ENCODE measurements at regions not wholly inside any gene's neighbourhood (a gene's known extent, or its start where the extent isn't known, plus 50 kb on each side); places are given as distances from the start of the nearest gene placed in this dataset.

- TF ChIP-seq EZH2 (IDR thresholded peaks at IDR 0.05; ENCODE audit: low read depth, low read length, severe bottlenecking) (no peak), SIX5 (IDR thresholded peaks at IDR 0.05; ENCODE audit: low read depth, low read length) (no peak), POU5F1 (IDR thresholded peaks at IDR 0.05; ENCODE audit: low read depth, low read length) (no peak), SP2 (IDR thresholded peaks at IDR 0.05; ENCODE audit: low read length) (no peak), TAF1 (IDR thresholded peaks at IDR 0.05; ENCODE audit: low read depth, low read length) (no peak), KDM4A (IDR thresholded peaks at IDR 0.05; ENCODE audit: low read depth, low read length, severe bottlenecking) (no peak), BACH1 (IDR thresholded peaks at IDR 0.05; ENCODE audit: low read length) (no peak)
- no peaks in the 10 kb centered on the region for H3K4me1 ChIP-seq (replicated peaks in 1 of 4; ENCODE audit: control insufficient read depth in 3 of 4, insufficient read depth in 4 of 4, low read length in 3 of 4)
- no peak overlapping the region for H2BK5ac ChIP-seq (ENCODE audit: low read depth, low read length)
- no peaks in the 10 kb centered on the region for H4K20me1 ChIP-seq (replicated peaks in 1 of 2; ENCODE audit: control insufficient read depth in 1 of 2, insufficient read depth in 2 of 2, low read length in 2 of 2)
- DNase-seq (ENCODE audit: low read depth in 1 of 2, low spot score in 2 of 2), result no peak
- no peak overlapping the region for H2BK20ac ChIP-seq (ENCODE audit: low read length)
- no peak overlapping the region for H2BK12ac ChIP-seq (ENCODE audit: low read depth, low read length)
- H3K36me3 ChIP-seq (ENCODE audit: control insufficient read depth in 2 of 4, insufficient read depth in 4 of 4, low read length in 3 of 4), result no peaks in the 10 kb centered on the region
- ChIA-PET POLR2A (ENCODE audit: partially characterized antibody) (no interaction called here), CTCF (ENCODE audit: partially characterized antibody) (interaction anchor here (1.1 to 1.9 kb wide), 3 partner anchors 36 to 65 kb away, joined by 3 to 5 read pairs (median 3); no protein-coding TSS in a partner anchor)
- H3K18ac ChIP-seq (ENCODE audit: extremely low read depth, low read length), result no peak overlapping the region
- H3K4me2 ChIP-seq (ENCODE audit: insufficient read depth in 1 of 2, low read depth in 2 of 2, low read length in 2 of 2), result no peak overlapping the region
- H3K79me1 ChIP-seq (ENCODE audit: low read depth, low read length), result no peaks in the 10 kb centered on the region
- no peak overlapping the region for H4K8ac ChIP-seq (ENCODE audit: extremely low read depth, insufficient read depth, low read length)
- H3K4ac ChIP-seq (replicated peaks; ENCODE audit: insufficient read length, low read depth, low read length), result no peak overlapping the region
- no peak overlapping the region for H2BK120ac ChIP-seq (replicated peaks; ENCODE audit: low read depth, low read length)
- no peaks in the 10 kb centered on the region for H3K79me2 ChIP-seq (ENCODE audit: control insufficient read depth in 1 of 2, insufficient read depth in 2 of 2, low read length in 2 of 2)
- FAIRE-seq, result no peak
- H3K4me3 ChIP-seq (ENCODE audit: extremely low read depth in 1 of 4, insufficient read depth in 2 of 4, low read depth in 3 of 4, low read length in 4 of 4), result no peak overlapping the region
- no peaks in the 10 kb centered on the region for H3K23me2 ChIP-seq (ENCODE audit: low read depth, low read length)
- no peak overlapping the region for H3K27ac ChIP-seq (ENCODE audit: low read depth, low read length)
- H2AFZ ChIP-seq (ENCODE audit: low read length), result no peak overlapping the region
- no peaks in the 10 kb centered on the region for H3K9me3 ChIP-seq (ENCODE audit: insufficient read depth in 2 of 2, low read depth in 1 of 2, low read length in 1 of 2)
- no peak overlapping the region for H3K23ac ChIP-seq (ENCODE audit: insufficient read length)
- no peak overlapping the region for H3K14ac ChIP-seq (ENCODE audit: insufficient read length)
- H3K9ac ChIP-seq (replicated peaks in 1 of 4; ENCODE audit: extremely low read depth in 1 of 4, low read depth in 3 of 4, low read length in 3 of 4), result no peak overlapping the region
- no peak overlapping the region for H4K91ac ChIP-seq (replicated peaks; ENCODE audit: insufficient read length, low read length)
- H2AK5ac ChIP-seq (ENCODE audit: low read depth, low read length), result no peak overlapping the region
- H3K27me3 ChIP-seq (replicated peaks in 1 of 4; ENCODE audit: control insufficient read depth in 3 of 4, extremely low read depth in 1 of 4, insufficient read depth in 3 of 4, low read length in 3 of 4), result peaks cover 0 to 1% (median 0%) of the 10 kb centered on the region in 4 experiments; a peak in 1 of 7 replicates
- H4K5ac ChIP-seq (ENCODE audit: insufficient read length, low read depth, low read length), result no peak overlapping the region
- no peak overlapping the region for H2BK15ac ChIP-seq (ENCODE audit: low read length)
- no peak overlapping the region for H3K56ac ChIP-seq (replicated peaks; ENCODE audit: insufficient read length, low read depth, low read length)
- 90% methylated on average over 6 of the region's 6 CpGs; no CpG with 5 or more reads in 1 of the 2 experiments for WGBS, 2 experiments (ENCODE audit: extremely low coverage in 1 of 2, insufficient coverage in 1 of 2, insufficient read length in 1 of 2, insufficient replicate concordance in 2 of 2, low coverage in 1 of 2, low lambda C conversion rate in 2 of 2, missing lambda C conversion rate in 1 of 2)
Measured at GRCh38 chr13:60690604-60691003, 293.6 kb downstream of the TDRD3 start.
